PC-3 (cell line): ENCODE measurements at regions not wholly inside any gene's neighbourhood (a gene's known extent, or its start where the extent isn't known, plus 50 kb on each side); places are given as distances from the start of the nearest gene placed in this dataset.

Source experiments
- ATAC-seq: fragments of 200-7000 bp; cut with Tn5 transposase; 2 replicates; pipeline ENCODE4 v1.9.1; 2020; ENCODE audit warnings: mild to moderate bottlenecking, moderate library complexity
- BruUV-seq: library from RNA; stranded (reverse); fragments of 400-500 nt; replicated peaks from 2 replicates; lab custom pipeline; 2021; lab: Mats Ljungman, UMichigan
- CTCF ChIA-PET: fragments of 300-600 bp; sonication (Branson Sonifier 250); formaldehyde crosslinking; loops from one replicate; lab custom pipeline; 2022; ENCODE audit warnings: antibody characterized with exemption; lab: Charles Lee
- POLR2A ChIA-PET: fragments of 300-600 bp; sonication (Branson Sonifier 250); formaldehyde crosslinking; loops from one replicate; lab custom pipeline; 2022; ENCODE audit warnings: antibody characterized with exemption; ENCODE audit not compliant: unreplicated experiment; lab: Charles Lee
- DNase-seq: peaks from one replicate; pipeline ENCODE4 v3.0.0-alpha.2; 2015
- H2AFZ ChIP-seq: fragments of 300-600 bp; sonication (generic); 2 replicates; pipeline ENCODE4 v1.6.0; 2016; ENCODE audit warnings: antibody characterized with exemption, low read length
- H3F3A ChIP-seq: fragments of 300-600 bp; sonication (generic); one replicate; pipeline ENCODE4 v1.6.0; 2017; ENCODE audit warnings: antibody characterized with exemption, low read length, control low read depth, mild to moderate bottlenecking; ENCODE audit not compliant: unreplicated experiment
- H3K27ac ChIP-seq: fragments of 300-600 bp; sonication (generic); 2 replicates; pipeline ENCODE4 v1.5.1; 2016; ENCODE audit warnings: mild to moderate bottlenecking, low read length
- H3K27me3 ChIP-seq: fragments of 300-600 bp; sonication (generic); 2 replicates; pipeline ENCODE4 v1.6.1; 2016; ENCODE audit warnings: low read length, mixed read lengths
- H3K36me3 ChIP-seq: fragments of 300-600 bp; sonication (generic); 2 replicates; pipeline ENCODE4 v1.6.1; 2016; ENCODE audit warnings: low read depth, mixed run types, low read length, mixed read lengths
- H3K4me1 ChIP-seq: fragments of 300-600 bp; sonication (generic); 2 replicates; pipeline ENCODE4 v1.5.1; 2016; ENCODE audit warnings: low read length; ENCODE audit not compliant: insufficient read depth
- H3K4me2 ChIP-seq: fragments of 300-600 bp; sonication (generic); 2 replicates; pipeline ENCODE4 v1.6.0; 2016; ENCODE audit warnings: low read length
- H3K4me3 ChIP-seq: fragments of 300-600 bp; sonication (generic); 2 replicates; pipeline ENCODE4 v1.5.1; 2016; ENCODE audit warnings: mild to moderate bottlenecking, low read length, mixed read lengths
- H3K79me2 ChIP-seq: fragments of 300-600 bp; sonication (generic); 2 replicates; pipeline ENCODE4 v1.6.1; 2017; ENCODE audit warnings: low read length, mixed read lengths
- H3K9ac ChIP-seq: fragments of 300-600 bp; sonication (generic); 2 replicates; pipeline ENCODE4 v1.6.0; 2016; ENCODE audit warnings: mild to moderate bottlenecking, low read length
- H3K9me2 ChIP-seq: fragments of 300-600 bp; sonication (generic); replicated peaks from 2 replicates; pipeline ENCODE4 v1.6.1; 2016; ENCODE audit warnings: mixed run types, low read length, mixed read lengths
- H3K9me3 ChIP-seq: fragments of 300-600 bp; sonication (generic); 2 replicates; pipeline ENCODE4 v1.6.1; 2016; ENCODE audit warnings: low read length, mixed read lengths
- H4K20me1 ChIP-seq: fragments of 300-600 bp; sonication (generic); 2 replicates; pipeline ENCODE4 v1.6.1; 2016; ENCODE audit warnings: low read length, mixed read lengths
- EZH2 ChIP-seq: fragments of 300-600 bp; sonication (generic); IDR thresholded peaks from one replicate; pipeline ENCODE4 v1.6.1; 2017; ENCODE audit warnings: antibody characterized with exemption, mild to moderate bottlenecking, low read length; ENCODE audit not compliant: unreplicated experiment
- EZH2phosphoT487 ChIP-seq: fragments of 300-600 bp; sonication (generic); IDR thresholded peaks from 2 replicates; pipeline ENCODE4 v1.6.1; 2018; ENCODE audit warnings: mild to moderate bottlenecking, antibody characterized with exemption, low read length, borderline replicate concordance
- intact Hi-C: fragments of 100-400 bp; cut with micrococcal nuclease; formaldehyde crosslinking; loops from 2 replicates; pipeline ENCODE4 v1.9.0; 2023
- TF ChIP-seq, protein P1 (sequence below): fragments of 300-600 bp; sonication (generic); conservative IDR thresholded peaks from 2 replicates; pipeline ENCODE4 v1.5.1; 2017; ENCODE audit warnings: antibody characterized with exemption, low read depth, mild to moderate bottlenecking, low read length

DNA sequence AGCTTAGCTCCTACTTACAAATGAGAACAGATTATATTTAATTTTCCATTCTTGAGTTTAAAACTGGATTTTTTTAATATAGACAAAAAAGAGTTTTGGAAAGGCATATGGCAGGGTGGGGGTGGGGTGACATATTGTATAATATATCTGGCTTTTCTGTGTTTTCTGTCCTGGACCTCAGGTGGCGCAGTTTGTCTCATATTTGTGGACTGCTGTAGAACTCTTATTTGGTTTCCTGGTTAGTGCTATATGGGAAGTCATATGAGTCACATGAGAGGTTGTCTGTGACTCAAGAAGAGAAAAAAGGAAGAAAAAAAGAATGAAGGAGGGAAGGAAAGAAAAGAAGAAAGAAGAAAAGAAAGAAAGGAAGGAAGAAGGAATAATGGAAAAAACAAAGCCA, 131.8 kb downstream of the CLVS2 start:
- no peak overlapping the region for H2AFZ ChIP-seq
- H3F3A ChIP-seq: no peaks in the 10 kb centered on the region
- DNase-seq (peak; percentile 10), ATAC-seq (no peak)
- BruUV-seq: no TSS peak
- H3K27ac ChIP-seq: no peak overlapping the region
- H3K79me2 ChIP-seq: no peaks in the 10 kb centered on the region
- ChIA-PET POLR2A (no interaction called here), CTCF (no interaction called here)
- H3K9me3 ChIP-seq: no peaks in the 10 kb centered on the region
- H3K27me3 ChIP-seq: no peaks in the 10 kb centered on the region
- H3K4me2 ChIP-seq: no peak overlapping the region
- no peaks in the 10 kb centered on the region for H4K20me1 ChIP-seq
- no peaks in the 10 kb centered on the region for H3K36me3 ChIP-seq
- no peaks in the 10 kb centered on the region for H3K9me2 ChIP-seq
- TF ChIP-seq EZH2phosphoT487 (no peak), EZH2 (no peak)
- TF ChIP-seq, protein P1, sequence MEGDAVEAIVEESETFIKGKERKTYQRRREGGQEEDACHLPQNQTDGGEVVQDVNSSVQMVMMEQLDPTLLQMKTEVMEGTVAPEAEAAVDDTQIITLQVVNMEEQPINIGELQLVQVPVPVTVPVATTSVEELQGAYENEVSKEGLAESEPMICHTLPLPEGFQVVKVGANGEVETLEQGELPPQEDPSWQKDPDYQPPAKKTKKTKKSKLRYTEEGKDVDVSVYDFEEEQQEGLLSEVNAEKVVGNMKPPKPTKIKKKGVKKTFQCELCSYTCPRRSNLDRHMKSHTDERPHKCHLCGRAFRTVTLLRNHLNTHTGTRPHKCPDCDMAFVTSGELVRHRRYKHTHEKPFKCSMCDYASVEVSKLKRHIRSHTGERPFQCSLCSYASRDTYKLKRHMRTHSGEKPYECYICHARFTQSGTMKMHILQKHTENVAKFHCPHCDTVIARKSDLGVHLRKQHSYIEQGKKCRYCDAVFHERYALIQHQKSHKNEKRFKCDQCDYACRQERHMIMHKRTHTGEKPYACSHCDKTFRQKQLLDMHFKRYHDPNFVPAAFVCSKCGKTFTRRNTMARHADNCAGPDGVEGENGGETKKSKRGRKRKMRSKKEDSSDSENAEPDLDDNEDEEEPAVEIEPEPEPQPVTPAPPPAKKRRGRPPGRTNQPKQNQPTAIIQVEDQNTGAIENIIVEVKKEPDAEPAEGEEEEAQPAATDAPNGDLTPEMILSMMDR: peak; percentile 37; the same call in 1 of the 2 replicates
- no peak overlapping the region for H3K4me3 ChIP-seq
- no peaks in the 10 kb centered on the region for H3K4me1 ChIP-seq
- intact Hi-C loops: no loop called here
- H3K9ac ChIP-seq: no peak overlapping the region

DNA sequence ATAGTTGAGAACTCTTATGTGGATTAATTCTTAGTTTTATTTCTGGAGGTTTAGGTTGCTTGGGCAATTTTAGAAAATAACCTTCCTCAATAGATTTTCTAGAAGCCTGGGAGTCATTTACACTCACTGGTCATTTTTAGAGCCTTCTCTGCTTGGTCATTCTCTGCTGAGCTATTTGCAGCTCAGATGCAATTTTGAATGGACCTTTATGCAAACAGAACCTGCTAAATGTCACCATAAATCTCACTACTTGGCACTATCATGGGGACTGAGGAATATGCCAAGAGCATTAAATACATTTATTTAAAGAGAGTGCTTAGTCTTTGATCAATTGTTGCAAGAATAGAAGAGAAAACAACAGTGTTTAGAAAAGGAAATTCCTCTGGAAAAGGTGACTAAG, 154.0 kb downstream of the CLVS2 start:
- Histone ChIP-seq H3K4me1 (no peaks in the 10 kb centered on the region), H3K27ac (no peak overlapping the region), H3K9me3 (no peaks in the 10 kb centered on the region), H3K4me3 (no peak overlapping the region), H3F3A (no peaks in the 10 kb centered on the region), H3K79me2 (no peaks in the 10 kb centered on the region), H3K36me3 (no peaks in the 10 kb centered on the region), H2AFZ (no peak overlapping the region), H4K20me1 (no peaks in the 10 kb centered on the region), H3K4me2 (no peak overlapping the region), H3K9me2 (no peaks in the 10 kb centered on the region), H3K9ac (no peak overlapping the region), H3K27me3 (no peaks in the 10 kb centered on the region)
- ChIA-PET CTCF (no interaction called here), POLR2A (no interaction called here)
- DNase-seq (no peak), ATAC-seq (no peak)
- BruUV-seq: no TSS peak
- intact Hi-C loops: no loop called here
- TF ChIP-seq EZH2: no peak
- TF ChIP-seq EZH2phosphoT487: no peak
- TF ChIP-seq, protein P1: no peak

DNA sequence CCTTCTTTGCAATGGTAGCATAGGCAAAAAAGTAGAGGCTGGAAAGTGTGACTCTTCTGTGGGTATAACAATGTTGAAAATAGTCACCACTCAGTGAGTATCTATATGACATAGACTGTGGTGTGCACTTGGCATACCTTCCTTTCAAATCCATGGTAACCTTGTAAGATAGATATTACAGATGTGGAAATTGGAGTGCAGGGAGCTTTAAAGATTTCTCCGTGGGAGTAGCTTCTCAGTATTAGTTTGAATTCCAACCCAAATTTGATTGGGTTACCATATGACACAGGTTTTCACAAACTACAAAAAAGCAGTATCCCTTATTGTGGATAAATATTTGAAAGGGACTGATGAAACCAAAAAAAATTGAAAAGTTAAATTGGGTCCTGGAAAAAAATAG, 163.8 kb downstream of the CLVS2 start:
- Histone ChIP-seq H2AFZ (no peak overlapping the region), H3K36me3 (no peaks in the 10 kb centered on the region), H3K4me2 (no peak overlapping the region), H3K4me1 (no peaks in the 10 kb centered on the region), H3K27me3 (no peaks in the 10 kb centered on the region), H3K9ac (no peak overlapping the region), H3K4me3 (no peak overlapping the region), H3K79me2 (no peaks in the 10 kb centered on the region), H4K20me1 (no peaks in the 10 kb centered on the region), H3K27ac (no peak overlapping the region), H3K9me2 (no peaks in the 10 kb centered on the region), H3F3A (no peaks in the 10 kb centered on the region), H3K9me3 (no peaks in the 10 kb centered on the region)
- ATAC-seq: no peak
- BruUV-seq: no TSS peak
- TF ChIP-seq, protein P1: no peak
- TF ChIP-seq EZH2phosphoT487 (no peak), EZH2 (no peak)
- ChIA-PET POLR2A (no interaction called here), CTCF (no interaction called here)
- intact Hi-C loops: no loop called here
- no peak for DNase-seq
